HCT116 (cell line): ENCODE measurements at regions not wholly inside any gene's neighbourhood (a gene's known extent, or its start where the extent isn't known, plus 50 kb on each side); places are given as distances from the start of the nearest gene placed in this dataset.

Experiments
- ATAC-seq: fragments of 200-7000 bp; cut with Tn5 transposase; 2 replicates; pipeline ENCODE4 v1.9.1; 2020; ENCODE audit warnings: mild to moderate bottlenecking, moderate library complexity
- BruUV-seq: library from RNA; stranded (reverse); fragments of 400-500 nt; replicated peaks from 2 replicates; lab custom pipeline; 2021; lab: Mats Ljungman, UMichigan
- CTCF ChIA-PET: fragments of 300-600 bp; sonication (Branson Sonifier 250); formaldehyde crosslinking; loops from one replicate; lab custom pipeline; 2021; ENCODE audit warnings: antibody characterized with exemption; lab: Charles Lee
- POLR2A ChIA-PET: fragments of 300-600, 350-600 bp; sonication (Branson Sonifier 250); formaldehyde crosslinking; loops from one replicate; lab custom pipeline; 2021; ENCODE audit warnings: antibody characterized with exemption; lab: Charles Lee
- RAD21 ChIA-PET, 2 experiments: fragments of 300-600 bp; sonication (Branson Sonifier 250); formaldehyde crosslinking; loops; one replicate each; lab custom pipeline; 2023; ENCODE audit warnings: low total read pairs in 2 of 2; ENCODE audit not compliant: uncharacterized antibody in 2 of 2, unreplicated experiment in 2 of 2, low non-redundant PET in 1 of 2; lab: Charles Lee
- DNase-seq: peaks from one replicate; pipeline ENCODE4 v3.0.0-alpha.2; 2010; ENCODE audit warnings: low read depth, low spot score
- H2AFZ ChIP-seq: fragments of 200-600 bp; shearing (Covaris generic), sonication (generic); 2 replicates; pipeline ENCODE4 v1.6.1; 2017; ENCODE audit warnings: low read depth, mixed run types, mixed read lengths, antibody characterized with exemption, low read length; ENCODE audit not compliant: poor library complexity, severe bottlenecking
- H3K27ac ChIP-seq: 2 replicates; pipeline ENCODE4 v1.5.1; 2012; ENCODE audit warnings: low read depth, low read length
- H3K27me3 ChIP-seq: fragments of 200-600 bp; sonication (generic); 2 replicates; pipeline ENCODE4 v1.6.1; 2016; ENCODE audit warnings: mixed run types, low read length, mixed read lengths; ENCODE audit not compliant: insufficient read depth
- H3K36me3 ChIP-seq, 2 experiments: fragments of 200-500 bp in 1 of 2; fragments of 200-600 bp in 1 of 2; sonication (Bioruptor generic) in 1 of 2; sonication (generic) in 1 of 2; 2 replicates each; pipeline versions ENCODE4 v1.5.1 to v1.6.1; 2014 to 2016; ENCODE audit warnings: low read length in 2 of 2, inconsistent platforms in 1 of 2, mixed read lengths in 1 of 2, mixed run types in 1 of 2; ENCODE audit not compliant: insufficient read depth in 2 of 2, control insufficient read depth in 1 of 2
- H3K4me1 ChIP-seq, 2 experiments: fragments of 200-600 bp in 1 of 2; sonication (generic) in 1 of 2; 2 replicates each; pipeline versions ENCODE4 v1.5.1 to v1.6.1; 2012 to 2017; ENCODE audit warnings: low read length in 2 of 2, inconsistent platforms in 1 of 2, mild to moderate bottlenecking in 1 of 2, mixed read lengths in 1 of 2, mixed run types in 1 of 2, moderate library complexity in 1 of 2; ENCODE audit not compliant: insufficient read depth in 2 of 2, control insufficient read depth in 1 of 2
- H3K4me2 ChIP-seq: fragments of 200-600 bp; sonication (generic); 2 replicates; pipeline ENCODE4 v1.6.1; 2017; ENCODE audit warnings: mixed run types, low read length, mixed read lengths
- H3K4me3 ChIP-seq, 2 experiments: fragments of 200-600 bp in 1 of 2; sonication (generic) in 1 of 2; replicated peaks in 1 of 2; 2 replicates each; pipeline ENCODE4 v1.5.1; 2011 to 2016; ENCODE audit warnings: low read length in 2 of 2, control low read depth in 1 of 2, low read depth in 1 of 2, mild to moderate bottlenecking in 1 of 2, mixed read lengths in 1 of 2, mixed run types in 1 of 2
- H3K79me2 ChIP-seq: fragments of 200-600 bp; sonication (generic); 2 replicates; pipeline ENCODE4 v1.6.1; 2017; ENCODE audit warnings: mild to moderate bottlenecking, mixed run types, low read length, moderate library complexity, mixed read lengths; ENCODE audit not compliant: insufficient read depth
- H3K9ac ChIP-seq: fragments of 200-600 bp; sonication (generic); 2 replicates; pipeline ENCODE4 v1.6.1; 2016; ENCODE audit warnings: low read length, mixed read lengths
- H3K9me2 ChIP-seq: fragments of 200-600 bp; sonication (generic), shearing (Covaris generic); 2 replicates; pipeline ENCODE4 v1.6.1; 2017; ENCODE audit warnings: mixed run types, mild to moderate bottlenecking, moderate library complexity; ENCODE audit not compliant: insufficient read depth
- H3K9me3 ChIP-seq, 2 experiments: fragments of 200-500 bp in 1 of 2; fragments of 200-600 bp in 1 of 2; sonication (Bioruptor generic) in 1 of 2; sonication (generic) in 1 of 2; 2 replicates each; pipeline ENCODE4 v1.6.1; 2014 to 2017; ENCODE audit warnings: low read length in 2 of 2, mixed read lengths in 2 of 2, inconsistent platforms in 1 of 2, low read depth in 1 of 2, mild to moderate bottlenecking in 1 of 2, mixed run types in 1 of 2, moderate library complexity in 1 of 2; ENCODE audit not compliant: control insufficient read depth in 1 of 2, insufficient read depth in 1 of 2
- H4K20me1 ChIP-seq: fragments of 200-600 bp; sonication (generic), shearing (Covaris generic); 2 replicates; pipeline ENCODE4 v1.6.1; 2017; ENCODE audit warnings: mixed run types, mild to moderate bottlenecking, moderate library complexity; ENCODE audit not compliant: insufficient read depth
- CBX3 ChIP-seq: IDR thresholded peaks from 2 replicates; pipeline ENCODE4 v1.6.1; 2012; ENCODE audit warnings: low read depth
- CEBPB ChIP-seq: IDR thresholded peaks from 2 replicates; pipeline ENCODE4 v1.6.1; 2012; ENCODE audit warnings: low read depth
- ELF1 ChIP-seq: IDR thresholded peaks from 2 replicates; pipeline ENCODE4 v1.6.1; 2012; ENCODE audit warnings: low read depth, borderline replicate concordance
- JUND ChIP-seq: IDR thresholded peaks from 2 replicates; pipeline ENCODE4 v1.6.1; 2012
- POLR2A ChIP-seq: IDR thresholded peaks from 2 replicates; pipeline ENCODE4 v1.7.0; 2011; ENCODE audit warnings: borderline replicate concordance; ENCODE audit not compliant: insufficient read depth, insufficient read length; ENCODE audit errors: extremely low read depth
- SP1 ChIP-seq: IDR thresholded peaks from 2 replicates; pipeline ENCODE4 v1.6.1; 2012; ENCODE audit warnings: low read depth
- TCF7L2 ChIP-seq: IDR thresholded peaks from 2 replicates; pipeline ENCODE4 v1.7.0; 2011; ENCODE audit warnings: borderline replicate concordance, inconsistent platforms; ENCODE audit not compliant: insufficient read depth, insufficient read length; ENCODE audit errors: extremely low read depth
- YY1 ChIP-seq: IDR thresholded peaks from 2 replicates; pipeline ENCODE4 v1.6.1; 2011; ENCODE audit warnings: low read length, low read depth, moderate library complexity, mild to moderate bottlenecking; ENCODE audit not compliant: insufficient replicate concordance; ENCODE audit errors: extremely low read depth
- ZFX ChIP-seq: fragments of 450-650 bp; IDR thresholded peaks from 2 replicates; pipeline ENCODE4 v1.6.1; 2017
- ZNF274 ChIP-seq: fragments of 200-500 bp; sonication (Bioruptor generic); IDR thresholded peaks from 2 replicates; pipeline ENCODE4 v1.6.1; 2014; ENCODE audit warnings: mild to moderate bottlenecking, low read depth, low read length, inconsistent platforms
- intact Hi-C: fragments of 100-400 bp; cut with micrococcal nuclease; formaldehyde crosslinking; loops from 2 replicates; pipeline ENCODE4 v1.10.0; 2022
- TF ChIP-seq, protein P1 (sequence below), 3 experiments: fragments of 200-600 bp in 1 of 3; sonication (generic) in 1 of 3; IDR thresholded peaks in 2 of 3; conservative IDR thresholded peaks in 1 of 3; 2 replicates each; pipeline ENCODE4 v1.5.1; 2012 to 2017; ENCODE audit warnings: low read depth in 2 of 3, low read length in 2 of 3, antibody characterized with exemption in 1 of 3, borderline replicate concordance in 1 of 3, control low read depth in 1 of 3, mild to moderate bottlenecking in 1 of 3, mixed read lengths in 1 of 3, mixed run types in 1 of 3, moderate library complexity in 1 of 3; ENCODE audit not compliant: insufficient read depth in 1 of 3
- TF ChIP-seq, protein P2 (sequence below): IDR thresholded peaks from 2 replicates; pipeline ENCODE4 v1.6.1; 2011; ENCODE audit warnings: mild to moderate bottlenecking, low read length, moderate library complexity; ENCODE audit not compliant: insufficient replicate concordance; ENCODE audit errors: extremely low read depth
- TF ChIP-seq, protein P3 (sequence below): IDR thresholded peaks from 2 replicates; pipeline ENCODE4 v1.6.1; 2012

DNA sequence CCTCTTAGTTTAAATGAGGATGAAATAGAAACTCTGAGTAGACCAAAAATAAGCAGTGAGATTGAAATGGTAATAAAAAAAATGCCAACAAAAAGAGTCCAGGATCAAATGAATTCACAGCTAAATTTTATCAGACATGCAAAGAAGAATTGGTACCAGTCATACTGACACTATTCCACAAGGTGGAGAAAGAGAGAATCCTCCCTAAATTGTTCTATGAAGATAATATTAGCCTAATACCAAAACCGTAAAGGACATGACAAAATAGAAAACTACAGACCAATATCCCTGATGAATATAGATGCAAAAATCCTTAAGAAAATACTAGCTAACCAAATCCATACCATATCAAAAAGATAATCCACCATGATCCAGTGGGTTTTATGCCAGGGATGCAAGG, 169.8 kb upstream of the CHORDC1 start:
- no peaks in the 10 kb centered on the region for H3K79me2 ChIP-seq
- BruUV-seq, result no TSS peak
- TF ChIP-seq, protein P1, sequence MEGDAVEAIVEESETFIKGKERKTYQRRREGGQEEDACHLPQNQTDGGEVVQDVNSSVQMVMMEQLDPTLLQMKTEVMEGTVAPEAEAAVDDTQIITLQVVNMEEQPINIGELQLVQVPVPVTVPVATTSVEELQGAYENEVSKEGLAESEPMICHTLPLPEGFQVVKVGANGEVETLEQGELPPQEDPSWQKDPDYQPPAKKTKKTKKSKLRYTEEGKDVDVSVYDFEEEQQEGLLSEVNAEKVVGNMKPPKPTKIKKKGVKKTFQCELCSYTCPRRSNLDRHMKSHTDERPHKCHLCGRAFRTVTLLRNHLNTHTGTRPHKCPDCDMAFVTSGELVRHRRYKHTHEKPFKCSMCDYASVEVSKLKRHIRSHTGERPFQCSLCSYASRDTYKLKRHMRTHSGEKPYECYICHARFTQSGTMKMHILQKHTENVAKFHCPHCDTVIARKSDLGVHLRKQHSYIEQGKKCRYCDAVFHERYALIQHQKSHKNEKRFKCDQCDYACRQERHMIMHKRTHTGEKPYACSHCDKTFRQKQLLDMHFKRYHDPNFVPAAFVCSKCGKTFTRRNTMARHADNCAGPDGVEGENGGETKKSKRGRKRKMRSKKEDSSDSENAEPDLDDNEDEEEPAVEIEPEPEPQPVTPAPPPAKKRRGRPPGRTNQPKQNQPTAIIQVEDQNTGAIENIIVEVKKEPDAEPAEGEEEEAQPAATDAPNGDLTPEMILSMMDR (IDR thresholded peaks at IDR 0.05 in 2 of 3, conservative IDR thresholded peaks at IDR 0.05 in 1 of 3; ENCODE audit: borderline replicate concordance in 1 of 3, insufficient read depth in 1 of 3, low read depth in 2 of 3, low read length in 2 of 3), result peak in 1 of 3 experiments; percentile 12; a peak in 1 of 6 replicates
- TF ChIP-seq ZFX, result no peak
- ChIA-PET RAD21 (no interaction called here), POLR2A (no interaction called here), CTCF (no interaction called here)
- H3K4me2 ChIP-seq, result no peak overlapping the region
- no peak overlapping the region for H3K27ac ChIP-seq
- H3K27me3 ChIP-seq, result no peaks in the 10 kb centered on the region
- no peak overlapping the region for H3K4me3 ChIP-seq
- no peaks in the 10 kb centered on the region for H4K20me1 ChIP-seq
- intact Hi-C loops, result no loop called here
- no peaks in the 10 kb centered on the region for H3K36me3 ChIP-seq
- H3K9ac ChIP-seq, result no peak overlapping the region
- DNase-seq, result no peak
- no peaks in the 10 kb centered on the region for H3K4me1 ChIP-seq
- peaks cover 0 to 3% of the 10 kb centered on the region in 2 experiments; a peak in 1 of 4 replicates for H3K9me3 ChIP-seq
- no peaks in the 10 kb centered on the region for H3K9me2 ChIP-seq
- no peak overlapping the region for H2AFZ ChIP-seq
- ATAC-seq, result no peak

DNA sequence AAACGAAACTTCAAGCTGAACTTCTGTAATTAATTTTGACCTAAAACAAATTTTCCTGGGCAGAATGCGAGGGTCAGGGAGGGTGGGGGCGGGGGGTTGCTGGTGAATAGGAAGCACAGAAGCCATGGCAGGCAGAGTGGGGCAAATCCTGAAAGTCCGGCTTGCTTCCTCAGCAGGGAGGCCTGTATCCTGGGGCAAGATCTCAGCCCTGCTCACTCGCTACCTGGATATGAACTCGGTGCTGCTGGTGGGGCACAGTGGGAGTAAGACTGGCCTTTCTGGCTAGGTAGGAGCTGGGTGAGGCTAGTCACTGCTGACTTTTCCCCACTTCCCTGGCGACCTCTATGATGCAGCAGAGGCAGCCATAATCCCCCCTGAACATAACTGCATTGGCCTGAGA, 168.9 kb upstream of the CHORDC1 start:
- H3K27me3 ChIP-seq, result no peaks in the 10 kb centered on the region
- intact Hi-C loops, result no loop called here
- ATAC-seq (no peak), DNase-seq (no peak)
- RAD21 ChIA-PET, result no interaction called here
- no peak overlapping the region for H3K4me2 ChIP-seq
- H3K9ac ChIP-seq, result no peak overlapping the region
- CTCF ChIA-PET, result no interaction called here
- no peak overlapping the region for H3K27ac ChIP-seq
- H2AFZ ChIP-seq, result no peak overlapping the region
- no peaks in the 10 kb centered on the region for H3K36me3 ChIP-seq
- no TSS peak for BruUV-seq
- POLR2A ChIA-PET, result no interaction called here
- H3K79me2 ChIP-seq, result no peaks in the 10 kb centered on the region
- H3K9me3 ChIP-seq, result peaks cover 0 to 3% of the 10 kb centered on the region in 2 experiments; a peak in 1 of 4 replicates
- no peak overlapping the region for H3K4me3 ChIP-seq
- H4K20me1 ChIP-seq, result no peaks in the 10 kb centered on the region
- H3K4me1 ChIP-seq, result no peaks in the 10 kb centered on the region
- no peaks in the 10 kb centered on the region for H3K9me2 ChIP-seq
- TF ChIP-seq JUND, result no peak
- TF ChIP-seq, protein P2, sequence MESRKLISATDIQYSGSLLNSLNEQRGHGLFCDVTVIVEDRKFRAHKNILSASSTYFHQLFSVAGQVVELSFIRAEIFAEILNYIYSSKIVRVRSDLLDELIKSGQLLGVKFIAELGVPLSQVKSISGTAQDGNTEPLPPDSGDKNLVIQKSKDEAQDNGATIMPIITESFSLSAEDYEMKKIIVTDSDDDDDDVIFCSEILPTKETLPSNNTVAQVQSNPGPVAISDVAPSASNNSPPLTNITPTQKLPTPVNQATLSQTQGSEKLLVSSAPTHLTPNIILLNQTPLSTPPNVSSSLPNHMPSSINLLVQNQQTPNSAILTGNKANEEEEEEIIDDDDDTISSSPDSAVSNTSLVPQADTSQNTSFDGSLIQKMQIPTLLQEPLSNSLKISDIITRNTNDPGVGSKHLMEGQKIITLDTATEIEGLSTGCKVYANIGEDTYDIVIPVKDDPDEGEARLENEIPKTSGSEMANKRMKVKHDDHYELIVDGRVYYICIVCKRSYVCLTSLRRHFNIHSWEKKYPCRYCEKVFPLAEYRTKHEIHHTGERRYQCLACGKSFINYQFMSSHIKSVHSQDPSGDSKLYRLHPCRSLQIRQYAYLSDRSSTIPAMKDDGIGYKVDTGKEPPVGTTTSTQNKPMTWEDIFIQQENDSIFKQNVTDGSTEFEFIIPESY, result no peak
- no peak for TF ChIP-seq TCF7L2
- TF ChIP-seq, protein P3, sequence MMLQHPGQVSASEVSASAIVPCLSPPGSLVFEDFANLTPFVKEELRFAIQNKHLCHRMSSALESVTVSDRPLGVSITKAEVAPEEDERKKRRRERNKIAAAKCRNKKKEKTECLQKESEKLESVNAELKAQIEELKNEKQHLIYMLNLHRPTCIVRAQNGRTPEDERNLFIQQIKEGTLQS, result no peak
- no peak for TF ChIP-seq YY1
- no peak for TF ChIP-seq ELF1
- TF ChIP-seq ZFX, result no peak
- TF ChIP-seq ZNF274, result no peak
- TF ChIP-seq CBX3, result no peak
- no peak for TF ChIP-seq SP1
- TF ChIP-seq POLR2A, result no peak
- TF ChIP-seq CEBPB, result no peak
